GM19455 (cell line): ENCODE measurements at regions not wholly inside any gene's neighbourhood (a gene's known extent, or its start where the extent isn't known, plus 50 kb on each side); places are given as distances from the start of the nearest gene placed in this dataset.

Source experiments
- ATAC-seq: cut with Tn5 transposase; IDR thresholded peaks from one replicate; pipeline ENCODE4 v1.9.1; 2021; ENCODE audit not compliant: unreplicated experiment

- no peak for ATAC-seq
These were observed 750.7 kb upstream of the PHF14 start for GRCh38 chr7:10222976-10223375.

- no peak for ATAC-seq
These were observed 748.4 kb upstream of the PHF14 start for GRCh38 chr7:10225275-10225674.

- no peak for ATAC-seq
These were observed 736.4 kb upstream of the PHF14 start for GRCh38 chr7:10237306-10237705.

GRCh38 chr7:10238641-10239040 is 735.0 kb upstream of the PHF14 start:
- ATAC-seq: no peak

GRCh38 chr7:10239695-10240345 is 733.9 kb upstream of the PHF14 start:
- no peak for ATAC-seq

- no peak for ATAC-seq
These were observed 728.3 kb upstream of the PHF14 start for GRCh38 chr7:10245406-10245805.

- no peak for ATAC-seq
These were observed 716.2 kb upstream of the PHF14 start for GRCh38 chr7:10257438-10257837.

GRCh38 chr7:10266976-10267375 is 706.7 kb upstream of the PHF14 start:
- no peak for ATAC-seq

- no peak for ATAC-seq
These were observed 705.6 kb upstream of the PHF14 start for GRCh38 chr7:10268034-10268433.

GRCh38 chr7:10282909-10283308 is 690.8 kb upstream of the PHF14 start:
- ATAC-seq: no peak

- ATAC-seq: no peak
These were observed 689.7 kb upstream of the PHF14 start for GRCh38 chr7:10284001-10284400.

GRCh38 chr7:10299384-10299783 is 674.3 kb upstream of the PHF14 start:
- ATAC-seq: no peak

GRCh38 chr7:10300577-10300976 is 673.1 kb upstream of the PHF14 start:
- ATAC-seq: no peak

- ATAC-seq: no peak
These were observed 665.4 kb upstream of the PHF14 start for GRCh38 chr7:10308276-10308675.

- no peak for ATAC-seq
These were observed 660.7 kb upstream of the PHF14 start for GRCh38 chr7:10312942-10313341.

- no peak for ATAC-seq
These were observed 657.8 kb upstream of the PHF14 start for GRCh38 chr7:10315881-10316280.

GRCh38 chr7:10316488-10316887 is 657.2 kb upstream of the PHF14 start:
- no peak for ATAC-seq

- no peak for ATAC-seq
These were observed 648.3 kb upstream of the PHF14 start for GRCh38 chr7:10325395-10325794.

- no peak for ATAC-seq
These were observed 630.6 kb upstream of the PHF14 start for GRCh38 chr7:10343108-10343507.

- ATAC-seq: no peak
These were observed 627.6 kb upstream of the PHF14 start for GRCh38 chr7:10346032-10346431.

GRCh38 chr7:10355816-10356215 is 617.9 kb upstream of the PHF14 start:
- no peak for ATAC-seq

- no peak for ATAC-seq
These were observed 613.6 kb upstream of the PHF14 start for GRCh38 chr7:10360050-10360449.

GRCh38 chr7:10401793-10402192 is 571.9 kb upstream of the PHF14 start:
- no peak for ATAC-seq
